Osteoblast (primary cell): ENCODE measurements at regions not wholly inside any gene's neighbourhood (a gene's known extent, or its start where the extent isn't known, plus 50 kb on each side); places are given as distances from the start of the nearest gene placed in this dataset.
"Not testable (repeated sequence)": the region's sequence is repeated elsewhere in the genome, so short reads cannot be mapped to it uniquely, and the experiment has no call there.

ENCODE experiments used
- DNase-seq: peaks from one replicate; pipeline ENCODE4 v3.0.0; 2011; ENCODE audit warnings: low spot score, mixed read lengths; ENCODE audit not compliant: insufficient read length; ENCODE audit errors: missing footprints
- H2AFZ ChIP-seq: 2 replicates; pipeline ENCODE4 v1.6.0; 2011; ENCODE audit warnings: mild to moderate bottlenecking, low read length
- H3K27ac ChIP-seq: 2 replicates; pipeline ENCODE4 v1.5.1; 2011; ENCODE audit warnings: mild to moderate bottlenecking, low read depth, low read length, moderate library complexity
- H3K27me3 ChIP-seq: 2 replicates; pipeline ENCODE4 v1.6.0; 2012; ENCODE audit warnings: mild to moderate bottlenecking, control low read depth, inconsistent platforms, low read length, moderate library complexity; ENCODE audit not compliant: insufficient read depth
- H3K36me3 ChIP-seq: 2 replicates; pipeline ENCODE4 v1.5.1; 2011; ENCODE audit warnings: mild to moderate bottlenecking, low read length, control low read depth, moderate library complexity; ENCODE audit not compliant: insufficient read depth
- H3K4me1 ChIP-seq: 2 replicates; pipeline ENCODE4 v1.5.1; 2011; ENCODE audit warnings: mild to moderate bottlenecking, low read length, control low read depth, moderate library complexity; ENCODE audit not compliant: insufficient read depth
- H3K4me2 ChIP-seq: 2 replicates; pipeline ENCODE4 v1.6.0; 2011; ENCODE audit warnings: mild to moderate bottlenecking, low read length; ENCODE audit not compliant: insufficient read depth
- H3K4me3 ChIP-seq: fragments of 200-600 bp; sonication (generic); 3 replicates; pipeline ENCODE4 v1.5.1; 2012; ENCODE audit warnings: mild to moderate bottlenecking, low read length, inconsistent platforms; ENCODE audit not compliant: insufficient read depth
- H3K79me2 ChIP-seq: 2 replicates; pipeline ENCODE4 v1.6.0; 2012; ENCODE audit warnings: mild to moderate bottlenecking, low read length, control low read depth, inconsistent platforms; ENCODE audit not compliant: insufficient read depth
- H3K9me3 ChIP-seq: 2 replicates; pipeline ENCODE4 v1.5.1; 2011; ENCODE audit warnings: low read depth, low read length, control low read depth
- H4K20me1 ChIP-seq: 2 replicates; pipeline ENCODE4 v1.6.0; 2012; ENCODE audit warnings: mild to moderate bottlenecking, low read length, control low read depth; ENCODE audit not compliant: insufficient read depth

DNA sequence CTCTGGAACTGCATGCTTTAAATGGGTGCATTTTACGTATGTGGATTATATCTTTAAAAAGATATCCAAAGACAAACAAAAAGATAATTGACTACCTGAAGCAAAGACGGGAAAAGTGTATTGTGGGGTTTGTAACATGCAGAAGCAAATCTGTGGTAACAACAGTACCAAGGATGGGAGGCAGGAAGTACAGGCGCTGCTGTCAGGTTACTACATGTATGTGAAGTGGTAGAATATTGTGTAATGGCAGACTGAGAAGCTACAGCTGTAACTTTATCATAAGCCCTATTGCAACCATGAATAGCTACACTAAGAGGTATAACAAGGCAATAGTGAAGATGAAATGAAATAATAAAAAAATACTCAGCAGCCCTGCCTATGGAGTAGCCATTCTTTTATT is 192.7 kb downstream of the NPIPB11 start:
- H3K4me2 ChIP-seq, H3K9me3 ChIP-seq, H3K27me3 ChIP-seq, H3K79me2 ChIP-seq, H4K20me1 ChIP-seq, H3K27ac ChIP-seq, DNase-seq, H3K36me3 ChIP-seq, H3K4me3 ChIP-seq, H3K4me1 ChIP-seq, H2AFZ ChIP-seq: not testable (repeated sequence)

DNA sequence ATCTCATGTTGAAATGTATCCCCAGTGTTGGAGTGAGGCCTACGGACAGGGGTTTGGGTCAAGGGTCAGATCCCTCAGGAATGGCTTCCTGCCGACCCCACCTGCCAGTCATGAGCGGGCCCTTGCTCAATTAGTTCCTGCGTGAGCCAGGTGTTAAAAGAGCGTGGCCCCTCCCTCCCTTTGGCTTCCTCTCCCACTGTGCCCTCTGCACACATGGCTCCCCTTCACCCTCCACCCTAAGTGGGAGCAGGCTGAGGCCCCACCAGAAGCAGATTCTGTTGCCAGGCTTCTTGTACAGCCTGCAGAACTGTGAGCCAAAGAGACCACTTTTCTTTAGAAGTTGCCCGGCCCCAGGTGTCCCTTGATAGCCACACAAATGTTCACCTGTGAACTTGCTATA is 193.3 kb downstream of the NPIPB11 start:
- H3K4me3 ChIP-seq, H3K4me1 ChIP-seq, H3K27ac ChIP-seq, H3K4me2 ChIP-seq, H3K9me3 ChIP-seq, H4K20me1 ChIP-seq, H3K36me3 ChIP-seq, H2AFZ ChIP-seq, DNase-seq, H3K79me2 ChIP-seq, H3K27me3 ChIP-seq: not testable (repeated sequence)

DNA sequence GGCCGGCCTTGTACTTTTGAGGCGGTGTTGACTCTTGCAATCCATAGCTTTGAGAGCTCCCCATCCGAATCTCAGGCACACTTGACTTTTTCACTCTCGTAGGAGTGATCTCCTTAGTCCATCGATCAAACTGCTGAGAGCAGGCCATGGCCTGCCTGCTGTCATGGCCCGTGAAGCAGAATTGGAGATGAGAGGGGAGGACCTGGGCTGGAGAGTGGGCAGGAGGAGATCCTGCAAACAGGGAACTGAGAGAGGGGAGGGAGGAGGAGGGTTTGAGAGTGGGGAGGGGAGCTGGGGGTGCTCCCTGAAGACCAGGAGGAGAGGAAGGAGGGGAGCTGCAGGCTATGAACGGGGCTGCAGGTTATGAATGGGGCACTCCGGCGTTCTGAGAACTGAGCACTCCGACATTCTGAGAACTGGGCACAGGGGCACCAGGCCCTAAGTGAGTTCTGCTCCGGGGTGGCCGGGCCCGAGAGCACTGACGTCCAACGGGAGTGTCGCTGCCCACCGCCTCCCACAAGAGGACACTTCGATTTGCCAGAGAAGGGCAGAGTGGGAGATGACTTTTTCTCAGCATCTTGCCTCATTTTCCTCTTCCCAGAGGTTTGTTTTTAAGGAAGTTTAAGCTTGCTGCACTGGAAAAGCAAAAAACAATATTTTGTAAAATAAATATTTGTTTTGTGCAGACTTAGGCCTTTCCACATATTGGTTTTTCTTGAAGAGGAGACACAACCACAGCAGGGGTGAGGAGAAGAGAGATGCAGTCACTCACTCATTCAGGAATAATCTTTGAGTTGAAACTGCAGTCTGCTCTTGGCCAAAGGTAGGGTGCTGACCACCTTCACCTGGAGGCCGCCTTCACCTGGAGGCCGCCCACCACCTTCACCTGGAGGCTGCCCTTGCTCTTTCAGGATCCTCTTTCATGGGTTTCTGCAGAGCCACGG is 194.2 kb downstream of the NPIPB11 start:
- H3K4me2 ChIP-seq, H3K4me1 ChIP-seq, H3K36me3 ChIP-seq, H3K9me3 ChIP-seq, H3K4me3 ChIP-seq, H2AFZ ChIP-seq, H3K27me3 ChIP-seq, DNase-seq, H4K20me1 ChIP-seq, H3K27ac ChIP-seq, H3K79me2 ChIP-seq: not testable (repeated sequence)

DNA sequence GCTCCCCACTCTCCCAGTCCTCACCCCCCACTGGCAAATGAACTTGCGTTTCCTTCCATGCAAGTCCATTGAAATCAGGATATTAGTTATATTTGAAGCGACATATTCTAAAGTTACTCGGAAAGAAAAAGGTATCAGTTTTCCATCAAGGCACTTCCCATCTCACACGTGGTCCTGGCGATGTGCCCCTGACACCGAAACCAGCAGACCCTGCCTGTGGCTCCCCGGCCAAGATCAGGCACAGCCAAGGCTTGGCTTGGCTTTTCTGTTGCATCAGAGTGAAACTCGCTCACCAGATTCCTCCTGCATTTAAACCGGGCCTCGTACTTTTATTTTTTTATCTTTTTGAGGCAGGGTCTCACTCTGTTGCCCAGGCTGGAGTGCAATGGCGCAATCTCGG is 195.1 kb downstream of the NPIPB11 start:
- H3K9me3 ChIP-seq, DNase-seq, H3K4me3 ChIP-seq, H3K4me1 ChIP-seq, H4K20me1 ChIP-seq, H3K4me2 ChIP-seq, H3K79me2 ChIP-seq, H2AFZ ChIP-seq, H3K27ac ChIP-seq, H3K36me3 ChIP-seq, H3K27me3 ChIP-seq: not testable (repeated sequence)

DNA sequence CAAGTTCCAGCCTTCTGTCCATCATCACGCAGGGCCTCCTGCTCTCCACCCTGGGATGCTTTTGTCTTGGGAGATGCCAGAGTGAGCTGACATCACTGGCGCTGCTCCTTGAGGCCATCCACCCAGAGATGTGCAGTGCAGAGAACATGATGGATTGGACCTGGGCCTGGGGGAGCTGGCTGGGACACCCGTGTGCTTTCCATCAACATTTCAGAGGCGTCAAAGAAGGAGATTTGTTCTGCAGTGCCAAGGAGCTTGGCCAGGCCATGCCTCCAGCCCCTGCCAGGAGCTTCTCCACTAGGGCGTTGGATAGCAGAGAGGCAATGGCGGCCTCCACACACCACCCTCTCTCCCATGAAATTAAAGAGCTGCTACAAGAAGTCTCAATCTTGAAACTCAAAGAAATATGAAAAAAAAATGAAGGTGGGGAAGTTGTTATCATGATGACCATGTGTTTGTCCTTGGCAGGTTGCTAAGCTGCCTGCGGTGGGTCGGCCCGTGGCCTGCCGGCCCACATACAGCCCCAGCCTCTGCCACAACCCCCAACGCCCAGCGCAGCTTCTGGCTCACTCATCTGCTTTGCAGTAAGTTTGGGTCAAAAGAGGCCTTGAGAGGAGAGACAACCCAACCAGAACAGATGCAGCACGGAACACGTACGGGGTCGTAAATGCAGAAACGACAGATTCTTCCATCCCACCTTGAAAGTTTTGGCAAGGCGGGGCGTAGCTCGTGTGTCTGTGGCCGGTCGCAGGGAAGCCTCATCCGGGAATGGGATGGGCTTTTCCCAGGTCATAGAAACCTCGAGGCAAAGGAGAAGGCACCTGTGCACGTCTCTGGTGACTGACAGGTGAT is 196.0 kb downstream of the NPIPB11 start:
- H3K4me1 ChIP-seq, H2AFZ ChIP-seq, H3K4me3 ChIP-seq, H3K36me3 ChIP-seq, H3K9me3 ChIP-seq, H3K79me2 ChIP-seq, H3K27me3 ChIP-seq, H4K20me1 ChIP-seq, H3K4me2 ChIP-seq, H3K27ac ChIP-seq, DNase-seq: not testable (repeated sequence)

DNA sequence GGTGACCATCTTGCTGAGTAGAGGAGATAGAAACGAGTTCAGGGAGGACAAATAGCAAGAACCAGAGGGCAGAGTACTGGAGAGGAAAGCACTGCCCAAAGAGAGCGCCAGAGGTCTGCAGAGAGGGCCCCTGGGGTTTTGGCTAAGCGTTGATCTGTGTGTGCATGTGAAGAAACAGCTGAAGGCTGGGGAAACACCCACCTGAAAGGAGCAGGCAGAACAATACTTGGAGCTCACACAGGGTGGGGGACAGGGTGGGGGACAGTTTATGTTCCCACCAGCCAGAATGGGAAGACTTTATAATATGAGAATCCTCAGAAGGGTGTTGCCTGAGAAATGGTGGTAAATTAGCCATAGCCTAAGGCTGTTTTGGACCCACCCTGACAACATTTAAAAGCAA is 200.4 kb downstream of the NPIPB11 start:
- not testable (repeated sequence) for H3K4me2 ChIP-seq, H4K20me1 ChIP-seq, DNase-seq, H2AFZ ChIP-seq, H3K4me3 ChIP-seq, H3K4me1 ChIP-seq, H3K27ac ChIP-seq, H3K27me3 ChIP-seq, H3K79me2 ChIP-seq, H3K36me3 ChIP-seq, H3K9me3 ChIP-seq

DNA sequence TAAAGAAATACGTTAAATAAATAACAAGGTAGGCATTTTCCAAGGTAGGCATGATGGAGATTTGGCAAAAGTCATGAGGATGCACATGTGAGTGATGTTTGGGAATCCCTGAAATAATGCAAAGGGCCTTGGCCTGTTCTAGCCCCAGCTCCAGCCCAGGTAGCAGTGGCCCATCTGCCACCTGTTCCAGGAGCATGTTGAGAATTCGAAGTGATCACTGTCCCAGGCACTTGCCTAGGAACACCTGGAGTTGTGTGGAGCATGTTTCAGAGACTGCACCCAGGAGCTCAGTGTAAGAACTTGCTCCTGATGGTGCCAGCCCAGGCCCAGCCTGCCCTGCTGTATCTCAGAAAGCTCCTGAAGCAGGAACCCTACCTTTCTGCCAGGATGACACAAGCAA is 201.4 kb downstream of the NPIPB11 start:
- not testable (repeated sequence) for H2AFZ ChIP-seq, H3K4me3 ChIP-seq, H3K36me3 ChIP-seq, H4K20me1 ChIP-seq, H3K27me3 ChIP-seq, H3K9me3 ChIP-seq, DNase-seq, H3K4me1 ChIP-seq, H3K4me2 ChIP-seq, H3K79me2 ChIP-seq, H3K27ac ChIP-seq
